ENCODE measurements at regions not wholly inside any gene's neighbourhood (a gene's known extent, or its start where the extent isn't known, plus 50 kb on each side); places are given as distances from the start of the nearest gene placed in this dataset.

GRCh38 chr3:8366219-8366810 lies 135.3 kb upstream of the LMCD1 start:
- no peak for DNase-seq

GRCh38 chr3:8368598-8368997 lies 133.0 kb upstream of the LMCD1 start:
- DNase-seq = no peak

- no peak for DNase-seq
These were observed 132.0 kb upstream of the LMCD1 start for GRCh38 chr3:8369638-8370037.

GRCh38 chr3:8371085-8371551 lies 130.5 kb upstream of the LMCD1 start:
- DNase-seq = no peak

GRCh38 chr3:8371960-8372463 lies 129.6 kb upstream of the LMCD1 start:
- DNase-seq = no peak

GRCh38 chr3:8380904-8381704 lies 120.5 kb upstream of the LMCD1 start:
- DNase-seq = no peak

- DNase-seq = no peak
These were observed 115.6 kb upstream of the LMCD1 start for GRCh38 chr3:8385848-8386620.

GRCh38 chr3:8387571-8387970 lies 114.1 kb upstream of the LMCD1 start:
- DNase-seq = no peak

GRCh38 chr3:8399686-8400085 lies 101.9 kb upstream of the LMCD1 start:
- no peak for DNase-seq

GRCh38 chr3:8400911-8401310 lies 100.7 kb upstream of the LMCD1 start:
- no peak for DNase-seq

- no peak for DNase-seq
These were observed 97.6 kb upstream of the LMCD1 start for GRCh38 chr3:8403996-8404395.

GRCh38 chr3:8405144-8405543 lies 96.5 kb upstream of the LMCD1 start:
- DNase-seq = no peak

- DNase-seq = no peak
These were observed 95.1 kb upstream of the LMCD1 start for GRCh38 chr3:8406479-8406878.

- no peak for DNase-seq
These were observed 88.2 kb upstream of the LMCD1 start for GRCh38 chr3:8413337-8413926.

- DNase-seq = no peak
These were observed 84.7 kb upstream of the LMCD1 start for GRCh38 chr3:8416965-8417364.

- DNase-seq = no peak
These were observed 81.0 kb upstream of the LMCD1 start for GRCh38 chr3:8420612-8421011.

GRCh38 chr3:8421267-8421666 lies 80.4 kb upstream of the LMCD1 start:
- peak; percentile 3 for DNase-seq

GRCh38 chr3:8421711-8422110 lies 79.9 kb upstream of the LMCD1 start:
- DNase-seq = no peak

GRCh38 chr3:8423307-8423706 lies 78.3 kb upstream of the LMCD1 start:
- DNase-seq = no peak

- no peak for DNase-seq
These were observed 77.3 kb upstream of the LMCD1 start for GRCh38 chr3:8424281-8424680.

- no peak for DNase-seq
These were observed 64.8 kb upstream of the LMCD1 start for GRCh38 chr3:8436661-8437287.

GRCh38 chr3:8438507-8439079 lies 63.0 kb upstream of the LMCD1 start:
- no peak for DNase-seq

Measured in activated CD4-positive, alpha-beta T cell treated with anti-CD3 and anti-CD28 coated beads, Interleukin-2, Interleukin-6, amounts not matched to agents 100 ng/mL and 50 ng/mL, durations not matched to agents 16 hours and 8 hours (primary cell).